Fibroblast of the aortic adventitia (primary cell): ENCODE measurements at regions not wholly inside any gene's neighbourhood (a gene's known extent, or its start where the extent isn't known, plus 50 kb on each side); places are given as distances from the start of the nearest gene placed in this dataset.

Source experiments
- DNase-seq: peaks from one replicate; pipeline ENCODE4 v3.0.0-alpha.2; 2010; ENCODE audit warnings: low read depth
- H3K4me3 ChIP-seq: 2 replicates; pipeline ENCODE4 v1.5.1; 2011; ENCODE audit warnings: low read depth, mild to moderate bottlenecking, control low read depth, low read length, moderate library complexity
- CTCF ChIP-seq: IDR thresholded peaks from 2 replicates; pipeline ENCODE4 v1.5.1; 2011; ENCODE audit warnings: mild to moderate bottlenecking, low read length, control low read depth, inconsistent platforms; ENCODE audit not compliant: insufficient read depth

- no peak for TF ChIP-seq CTCF
- DNase-seq = no peak
- H3K4me3 ChIP-seq = no peak overlapping the region
Observed at GRCh38 chr7:69173341-69173740, 424.9 kb upstream of the AUTS2 start.

- no peak for TF ChIP-seq CTCF
- no peak overlapping the region for H3K4me3 ChIP-seq
- no peak for DNase-seq
Observed at GRCh38 chr7:69173846-69174245, 424.4 kb upstream of the AUTS2 start.

GRCh38 chr7:69176841-69177240 is 421.4 kb upstream of the AUTS2 start:
- DNase-seq = no peak
- TF ChIP-seq CTCF = no peak
- H3K4me3 ChIP-seq = no peak overlapping the region

- DNase-seq = peak; percentile 25
- TF ChIP-seq CTCF = no peak
- no peak overlapping the region for H3K4me3 ChIP-seq
Observed at GRCh38 chr7:69177461-69177861, 420.8 kb upstream of the AUTS2 start.

GRCh38 chr7:69177941-69178494 is 420.3 kb upstream of the AUTS2 start:
- DNase-seq = peak; percentile 63

GRCh38 chr7:69180662-69181061 is 417.6 kb upstream of the AUTS2 start:
- no peak overlapping the region for H3K4me3 ChIP-seq
- no peak for DNase-seq
- TF ChIP-seq CTCF = no peak

More at GRCh38 chr7:69177941-69178494, 420.3 kb upstream of the AUTS2 start:
- no peak for TF ChIP-seq CTCF
- H3K4me3 ChIP-seq = no peak overlapping the region
